Endothelial cell of umbilical vein (primary cell): ENCODE measurements at regions not wholly inside any gene's neighbourhood (a gene's known extent, or its start where the extent isn't known, plus 50 kb on each side); places are given as distances from the start of the nearest gene placed in this dataset.

Experiments
- BruUV-seq: library from RNA; stranded (reverse); fragments of 400-500 nt; replicated peaks from 2 replicates; lab custom pipeline; 2021; lab: Mats Ljungman, UMichigan
- CTCF ChIA-PET: fragments of 300-600, 350-600 bp; sonication (Branson Sonifier 250); formaldehyde crosslinking; loops from one replicate; lab custom pipeline; 2021; ENCODE audit warnings: antibody characterized with exemption, inconsistent platforms; lab: Charles Lee
- POLR2A ChIA-PET: fragments of 300-600, 350-600 bp; sonication (Branson Sonifier 250); formaldehyde crosslinking; loops from one replicate; lab custom pipeline; 2021; ENCODE audit warnings: antibody characterized with exemption, inconsistent platforms; lab: Charles Lee
- DNase-seq: peaks from one replicate; pipeline ENCODE4 v3.0.0-alpha.2; 2011; ENCODE audit warnings: low read depth, low spot score
- FAIRE-seq: peaks from 2 replicates; lab custom pipeline; 2011; peaks lifted over from hg19 to GRCh38; lab: Jason Lieb, UNC
- H2AFZ ChIP-seq: 2 replicates; pipeline ENCODE4 v1.6.0; 2012; ENCODE audit warnings: low read depth, low read length, control low read depth, inconsistent platforms
- H3K27ac ChIP-seq: 2 replicates; pipeline ENCODE4 v1.5.1; 2011; ENCODE audit warnings: low read depth, mild to moderate bottlenecking, control low read depth, low read length, moderate library complexity; ENCODE audit not compliant: insufficient read depth
- H3K27me3 ChIP-seq, 2 experiments: 2 replicates each; pipeline versions ENCODE4 v1.6.0 to v1.6.1; 2011; ENCODE audit warnings: low read length in 2 of 2, mixed read lengths in 1 of 2; ENCODE audit not compliant: control insufficient read depth in 2 of 2, insufficient read depth in 2 of 2
- H3K36me3 ChIP-seq, 2 experiments: 2 replicates in 1 of 2; 3 replicates in 1 of 2; pipeline ENCODE4 v1.5.1; 2011; ENCODE audit warnings: low read length in 2 of 2, mild to moderate bottlenecking in 1 of 2, moderate library complexity in 1 of 2; ENCODE audit not compliant: control insufficient read depth in 2 of 2, insufficient read depth in 2 of 2; ENCODE audit errors: extremely low read depth in 1 of 2
- H3K4me1 ChIP-seq: 3 replicates; pipeline ENCODE4 v1.5.1; 2011; ENCODE audit warnings: mild to moderate bottlenecking, low read length; ENCODE audit not compliant: control insufficient read depth, insufficient read depth; ENCODE audit errors: extremely low read depth
- H3K4me2 ChIP-seq: 2 replicates; pipeline ENCODE4 v1.6.1; 2011; ENCODE audit warnings: low read length, control low read depth, mixed read lengths; ENCODE audit not compliant: insufficient read depth
- H3K4me3 ChIP-seq, 3 experiments: fragments of 200-600 bp in 1 of 3; sonication (generic), shearing (Covaris generic) in 1 of 3; replicated peaks in 1 of 3; 2 replicates each; pipeline ENCODE4 v1.5.1; 2011 to 2016; ENCODE audit warnings: control low read depth in 3 of 3, low read length in 3 of 3, mild to moderate bottlenecking in 2 of 3, inconsistent platforms in 1 of 3, low read depth in 1 of 3, moderate library complexity in 1 of 3; ENCODE audit not compliant: insufficient read depth in 1 of 3
- H3K79me2 ChIP-seq: 2 replicates; pipeline ENCODE4 v1.6.0; 2012; ENCODE audit warnings: low read length, inconsistent platforms; ENCODE audit not compliant: control insufficient read depth, insufficient read depth
- H3K9ac ChIP-seq: replicated peaks from 2 replicates; pipeline ENCODE3; 2011; ENCODE audit warnings: low read length, control low read depth; ENCODE audit not compliant: insufficient read depth; ENCODE audit errors: extremely low read depth
- H3K9me1 ChIP-seq: replicated peaks from 3 replicates; pipeline ENCODE4 v1.6.0; 2011; ENCODE audit warnings: mild to moderate bottlenecking, low read length; ENCODE audit not compliant: control insufficient read depth, insufficient read depth; ENCODE audit errors: extremely low read depth
- H3K9me3 ChIP-seq: replicated peaks from 2 replicates; pipeline ENCODE4 v1.5.1; 2012; ENCODE audit warnings: low read length, inconsistent platforms; ENCODE audit not compliant: control insufficient read depth, insufficient read depth
- H4K20me1 ChIP-seq: replicated peaks from 2 replicates; pipeline ENCODE3; 2011; ENCODE audit warnings: mild to moderate bottlenecking, low read length; ENCODE audit not compliant: control insufficient read depth, insufficient read depth; ENCODE audit errors: extremely low read depth
- CTCF ChIP-seq, 2 donors: IDR thresholded peaks; 1 replicate in 1 of 2; 2 replicates in 1 of 2; pipeline ENCODE4 v1.5.1; 2011; ENCODE audit warnings: low read length in 2 of 2, mild to moderate bottlenecking in 2 of 2, moderate library complexity in 2 of 2, control low read depth in 1 of 2, inconsistent platforms in 1 of 2, low read depth in 1 of 2; ENCODE audit not compliant: insufficient read depth in 1 of 2; ENCODE audit errors: extremely low read depth in 1 of 2
- EZH2 ChIP-seq: IDR thresholded peaks from 2 replicates; pipeline ENCODE4 v1.6.1; 2012; ENCODE audit warnings: borderline replicate concordance, low read depth, mild to moderate bottlenecking, moderate library complexity, low read length, inconsistent platforms; ENCODE audit not compliant: severe bottlenecking
- FOS ChIP-seq: IDR thresholded peaks from 2 replicates; pipeline ENCODE4 v1.6.1; 2011; ENCODE audit warnings: mild to moderate bottlenecking, low read length, moderate library complexity, borderline replicate concordance; ENCODE audit not compliant: insufficient read depth
- GATA2 ChIP-seq: IDR thresholded peaks from 2 replicates; pipeline ENCODE4 v1.7.0; 2011; ENCODE audit warnings: low read depth, mild to moderate bottlenecking, moderate library complexity, mixed read lengths, low read length; ENCODE audit not compliant: insufficient read length, insufficient read depth
- JUN ChIP-seq: IDR thresholded peaks from 2 replicates; pipeline ENCODE4 v1.6.1; 2011; ENCODE audit warnings: borderline replicate concordance, low read depth; ENCODE audit not compliant: insufficient read length, insufficient read depth
- MAX ChIP-seq: IDR thresholded peaks from 2 replicates; pipeline ENCODE4 v1.6.1; 2011; ENCODE audit not compliant: insufficient read depth, insufficient read length
- MYC ChIP-seq: IDR thresholded peaks from one replicate; pipeline ENCODE4 v1.6.1; 2011; ENCODE audit warnings: mild to moderate bottlenecking, low read depth, low read length
- POLR2A ChIP-seq: IDR thresholded peaks from 2 replicates; pipeline ENCODE4 v1.6.1; 2012; ENCODE audit warnings: low read depth, mild to moderate bottlenecking, control low read depth, low read length
- POLR2AphosphoS5 ChIP-seq: IDR thresholded peaks from 2 replicates; pipeline ENCODE4 v1.6.1; 2012; ENCODE audit warnings: low read depth, mild to moderate bottlenecking, control low read depth, low read length, moderate library complexity; ENCODE audit not compliant: insufficient read depth
- dilution Hi-C: fragments of 300-500 bp; cut with MboI; formaldehyde crosslinking; loops from one replicate; pipeline ENCODE4 v1.15.0; 2019; ENCODE audit warnings: low sequenced_read_pairs; ENCODE audit not compliant: extremely low pct_ligation_motif_present
- intact Hi-C: fragments of 100-400 bp; cut with micrococcal nuclease; formaldehyde crosslinking; loops from one replicate; pipeline ENCODE4 v1.10.0; 2022

- Histone ChIP-seq H3K9ac (no peak overlapping the region), H3K27ac (no peak overlapping the region), H3K4me2 (no peak overlapping the region), H3K36me3 (no peaks in the 10 kb centered on the region), H3K4me3 (no peak overlapping the region), H4K20me1 (no peaks in the 10 kb centered on the region), H3K4me1 (no peaks in the 10 kb centered on the region), H2AFZ (no peak overlapping the region), H3K79me2 (no peaks in the 10 kb centered on the region), H3K27me3 (no peaks in the 10 kb centered on the region), H3K9me1 (no peaks in the 10 kb centered on the region), H3K9me3 (no peaks in the 10 kb centered on the region)
- TF ChIP-seq POLR2AphosphoS5 = no peak
- TF ChIP-seq MYC = no peak
- TF ChIP-seq CTCF (IDR thresholded peaks at IDR 0.05; ENCODE audit: extremely low read depth in 1 of 2, insufficient read depth in 1 of 2, low read depth in 1 of 2, low read length in 2 of 2) = no peak
- TF ChIP-seq FOS = no peak
- TF ChIP-seq MAX = no peak
- no peak for TF ChIP-seq EZH2
- TF ChIP-seq JUN = no peak
- no peak for TF ChIP-seq GATA2
- TF ChIP-seq POLR2A = no peak
- dilution Hi-C loops (no loop called here), intact Hi-C loops (no loop called here)
- DNase-seq (no peak), FAIRE-seq (no peak)
- ChIA-PET CTCF (no interaction called here), POLR2A (no interaction called here)
- no TSS peak for BruUV-seq
Observed at GRCh38 chr21:41011951-41012366, 156.0 kb upstream of the BACE2 start.
